NOMO-1 treated with dmso at 0.1 percent for 144 hours (cell line): ENCODE measurements at regions not wholly inside any gene's neighbourhood (a gene's known extent, or its start where the extent isn't known, plus 50 kb on each side); places are given as distances from the start of the nearest gene placed in this dataset.
"Not testable (repeated sequence)": the region's sequence is repeated elsewhere in the genome, so short reads cannot be mapped to it uniquely, and the experiment has no call there.

Experiments used
- DNase-seq: peaks from one replicate; lab custom pipeline; 2025; ENCODE audit not compliant: unreplicated experiment; lab: John Stamatoyannopoulos, UW

- DNase-seq: no peak
Measured at GRCh38 chr6:80439721-80440470, 333.4 kb downstream of the BCKDHB start.

DNA sequence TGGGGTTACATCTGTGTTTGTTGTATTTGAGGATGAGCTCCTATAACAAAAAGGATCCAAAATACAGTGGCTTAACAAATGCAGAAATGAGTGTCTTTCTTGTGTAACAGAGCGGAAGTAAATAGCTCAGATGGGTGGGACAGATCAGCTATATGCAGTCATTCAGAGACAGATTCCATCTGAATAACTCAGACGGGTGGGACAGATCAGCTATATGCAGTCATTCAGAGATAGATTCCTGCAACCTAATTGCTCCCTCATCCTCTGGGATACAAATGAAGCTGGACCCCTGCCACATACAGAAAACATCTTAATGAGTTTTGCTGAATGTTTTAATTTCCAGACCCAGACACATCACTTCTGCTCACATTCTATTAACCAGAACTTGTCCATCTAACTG lies 332.3 kb downstream of the BCKDHB start:
- no peak for DNase-seq

- no peak for DNase-seq
Measured at GRCh38 chr6:80437801-80438200, 331.3 kb downstream of the BCKDHB start.

DNA sequence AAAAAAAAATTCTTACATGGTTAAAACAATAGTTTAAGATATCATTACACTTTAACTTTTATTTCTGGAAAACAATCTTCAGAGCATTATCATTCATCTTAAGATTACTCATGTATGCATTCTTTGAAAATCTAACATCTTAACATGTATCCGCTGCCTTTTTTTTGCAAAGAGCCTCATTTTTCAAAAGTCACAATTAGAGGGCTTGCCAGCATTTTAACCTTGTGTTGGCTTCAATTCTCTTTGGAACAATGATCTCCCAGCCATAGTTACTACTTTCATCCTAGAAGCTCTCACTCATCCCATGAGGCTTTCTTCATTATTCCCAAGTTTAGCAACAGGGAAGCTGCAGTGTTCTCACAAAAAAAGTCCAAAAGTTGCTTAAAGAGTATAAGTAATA lies 330.8 kb downstream of the BCKDHB start:
- DNase-seq: no peak

- no peak for DNase-seq
Measured at GRCh38 chr6:80436663-80437062, 330.2 kb downstream of the BCKDHB start.

- no peak for DNase-seq
Measured at GRCh38 chr6:80435457-80435856, 329.0 kb downstream of the BCKDHB start.

- DNase-seq: no peak
Measured at GRCh38 chr6:80434691-80435350, 328.4 kb downstream of the BCKDHB start.

GRCh38 chr6:80433673-80434025 lies 327.2 kb downstream of the BCKDHB start:
- no peak for DNase-seq

DNA sequence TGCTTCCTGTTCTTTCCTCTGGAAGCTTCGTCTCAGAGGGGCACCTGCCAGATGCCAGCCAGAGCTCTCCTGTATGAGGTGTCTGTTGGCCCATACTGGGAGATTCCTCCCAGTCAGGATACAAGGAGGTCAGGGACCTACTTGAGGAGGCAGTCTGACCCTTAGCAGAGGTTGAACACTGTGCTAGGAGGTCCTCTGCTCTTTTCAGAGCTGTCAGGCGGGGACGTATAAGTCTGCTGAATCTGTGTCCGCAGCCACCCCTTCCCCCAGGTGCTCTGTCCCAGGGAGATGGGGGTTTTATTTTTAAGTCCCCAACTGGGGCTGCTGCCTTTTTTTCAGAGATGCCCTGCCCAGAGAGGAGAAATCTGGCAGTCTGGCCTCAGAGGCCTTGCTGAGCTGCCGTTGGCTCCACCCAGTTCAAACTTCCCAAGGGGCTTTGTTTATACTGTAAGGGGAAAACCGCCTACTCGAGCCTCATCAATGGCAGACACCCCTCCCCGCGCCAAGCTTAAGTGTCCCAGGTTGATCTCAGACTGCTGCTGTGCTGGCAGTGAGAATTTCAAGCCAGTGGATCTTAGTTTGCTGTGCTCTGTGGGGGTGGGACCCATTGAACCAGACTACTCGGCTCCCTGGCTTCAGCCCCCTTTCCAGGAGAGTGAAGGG lies 326.7 kb downstream of the BCKDHB start:
- no peak for DNase-seq

- no peak for DNase-seq
Measured at GRCh38 chr6:80425089-80425823, 318.8 kb downstream of the BCKDHB start.

GRCh38 chr6:80411486-80411885 lies 305.0 kb downstream of the BCKDHB start:
- no peak for DNase-seq

DNA sequence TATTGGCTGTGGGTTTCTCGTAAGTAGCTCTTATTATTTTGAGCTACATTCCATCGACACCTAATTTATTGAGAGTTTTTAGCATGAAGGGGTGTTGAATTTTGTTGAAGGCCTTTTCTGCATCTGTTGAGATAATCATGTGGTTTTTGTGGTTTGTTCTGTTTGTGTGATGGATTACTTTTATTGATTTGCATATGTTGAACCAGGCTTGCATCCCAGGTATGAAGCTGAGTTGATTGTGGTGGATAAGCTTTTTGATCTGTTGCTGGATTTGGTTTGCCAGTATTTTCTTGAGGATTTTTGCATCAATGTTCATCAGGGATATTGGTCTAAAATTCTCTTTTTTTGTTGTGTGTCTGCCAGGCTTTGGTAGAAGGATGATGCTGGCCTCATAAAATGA lies 301.5 kb downstream of the BCKDHB start:
- DNase-seq: not testable (repeated sequence)

DNA sequence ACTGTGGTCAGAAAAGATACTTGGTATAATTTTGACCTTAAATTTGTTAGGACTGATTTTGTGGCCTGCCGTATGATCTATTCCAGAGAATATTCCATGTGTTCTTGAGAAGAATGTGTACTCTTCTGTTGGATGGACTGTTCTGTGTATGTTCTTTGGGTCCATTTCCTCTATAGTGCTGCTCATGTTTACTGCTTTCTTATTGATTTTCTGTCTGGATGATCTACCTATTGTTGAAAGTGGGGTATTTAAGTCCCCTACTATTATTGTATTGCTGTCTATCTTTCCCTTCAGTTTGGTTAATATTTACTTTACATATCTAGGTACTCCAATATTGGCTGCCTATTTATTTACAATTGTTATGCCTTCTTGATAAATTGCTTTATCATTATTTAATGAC lies 298.4 kb downstream of the BCKDHB start:
- DNase-seq: no peak

GRCh38 chr6:80403365-80403764 lies 296.9 kb downstream of the BCKDHB start:
- no peak for DNase-seq

- DNase-seq: no peak
Measured at GRCh38 chr6:80402266-80402665, 295.8 kb downstream of the BCKDHB start.
